A549 (cell line): ENCODE measurements at regions not wholly inside any gene's neighbourhood (a gene's known extent, or its start where the extent isn't known, plus 50 kb on each side); places are given as distances from the start of the nearest gene placed in this dataset.
A peak's percentile ranks its signal among the peaks of the same experiment; 100 is the strongest.

Source experiments
- ATAC-seq, 2 experiments: fragments of 200-7000 bp in 1 of 2; fragments of >200 bp in 1 of 2; cut with Nextera tagmentation in 1 of 2; cut with Tn5 transposase in 1 of 2; 3 replicates each; pipeline versions ENCODE4 v1.8.0 to v1.9.1; 2018 to 2020; ENCODE audit warnings: mild to moderate bottlenecking in 1 of 2, moderate library complexity in 1 of 2
- CTCF ChIA-PET: fragments of 300-600 bp; sonication (Branson Sonifier 250); formaldehyde crosslinking; extraction: SDS; loops from one replicate; lab custom pipeline; 2021; ENCODE audit warnings: antibody characterized with exemption, inconsistent platforms; lab: Yijun Ruan, JAX
- POLR2A ChIA-PET: fragments of 350-600 bp; formaldehyde crosslinking; extraction: SDS; loops from one replicate; lab custom pipeline; 2021; ENCODE audit warnings: antibody characterized with exemption, inconsistent platforms; lab: Yijun Ruan, JAX
- DNase-seq, 2 experiments: peaks; one replicate each; pipeline versions ENCODE4 v3.0.0 to v3.0.0-alpha.2; 2011 to 2016; ENCODE audit warnings: low read depth in 1 of 2, low spot score in 1 of 2
- FAIRE-seq: peaks from 2 replicates; lab custom pipeline; 2011; peaks lifted over from hg19 to GRCh38; lab: Jason Lieb, UNC
- H3K27ac ChIP-seq, 2 experiments: fragments of >200 bp; sonication (Bioruptor Twin); formaldehyde crosslinking; 3 replicates each; pipeline ENCODE4 v1.5.1; 2016 to 2017
- H3K4me1 ChIP-seq: fragments of >200 bp; sonication (Bioruptor Twin); formaldehyde crosslinking; 3 replicates; pipeline ENCODE4 v1.6.1; 2016
- H3K4me2 ChIP-seq: fragments of >200 bp; sonication (Bioruptor Twin); formaldehyde crosslinking; 3 replicates; pipeline ENCODE4 v1.6.1; 2016
- H3K4me3 ChIP-seq: fragments of >200 bp; sonication (Bioruptor Twin); formaldehyde crosslinking; 3 replicates; pipeline ENCODE4 v1.5.1; 2016
- H3K9me3 ChIP-seq: fragments of >200 bp; sonication (Bioruptor Twin); formaldehyde crosslinking; 3 replicates; pipeline ENCODE4 v1.6.1; 2016
- ATOH8 ChIP-seq: fragments of 250-450 bp; sonication (Bioruptor Pico); IDR thresholded peaks from 2 replicates; pipeline ENCODE4 v1.5.0; 2020; ENCODE audit warnings: low read depth, mild to moderate bottlenecking, moderate library complexity
- BCL3 ChIP-seq: fragments of >200 bp; sonication (Bioruptor Twin); formaldehyde crosslinking; IDR thresholded peaks from 3 replicates; pipeline ENCODE4 v1.6.1; 2016
- CHD4 ChIP-seq: fragments of 200-600 bp; sonication (generic); IDR thresholded peaks from 2 replicates; pipeline ENCODE4 v1.6.1; 2016; ENCODE audit warnings: antibody characterized with exemption, mild to moderate bottlenecking, borderline replicate concordance
- ELK1 ChIP-seq: fragments of 150-350 bp; IDR thresholded peaks from 2 replicates; pipeline ENCODE4 v1.6.1; 2014; ENCODE audit warnings: low read depth, mild to moderate bottlenecking, low read length
- ESRRA ChIP-seq: fragments of 150-350 bp; IDR thresholded peaks from 2 replicates; pipeline ENCODE4 v1.6.1; 2014; ENCODE audit warnings: mild to moderate bottlenecking, low read length, borderline replicate concordance
- FOXS1 ChIP-seq: fragments of 250-450 bp; sonication (Bioruptor Pico); IDR thresholded peaks from 2 replicates; pipeline ENCODE4 v1.5.0; 2020; ENCODE audit warnings: mild to moderate bottlenecking, moderate library complexity
- HES2 ChIP-seq: fragments of >200 bp; sonication (Bioruptor Twin); formaldehyde crosslinking; IDR thresholded peaks from 2 replicates; pipeline ENCODE4 v1.6.1; 2016
- HEYL ChIP-seq: fragments of 250-450 bp; sonication (Bioruptor Pico); IDR thresholded peaks from 2 replicates; pipeline ENCODE4 v1.8.0; 2021; ENCODE audit warnings: mild to moderate bottlenecking, moderate library complexity
- HMGXB4 ChIP-seq: fragments of 250-450 bp; sonication (Bioruptor Pico); IDR thresholded peaks from 2 replicates; pipeline ENCODE4 v1.5.0; 2021; ENCODE audit warnings: mild to moderate bottlenecking, moderate library complexity, borderline replicate concordance
- HOXB5 ChIP-seq: fragments of 250-450 bp; sonication (Bioruptor Pico); IDR thresholded peaks from 2 replicates; pipeline ENCODE4 v1.5.0; 2020; ENCODE audit warnings: mild to moderate bottlenecking, moderate library complexity
- JUN ChIP-seq, 2 experiments: fragments of >200 bp; sonication (Bioruptor Twin); formaldehyde crosslinking; IDR thresholded peaks; 2 replicates in 1 of 2; 3 replicates in 1 of 2; pipeline ENCODE4 v1.6.1; 2016 to 2017
- KDM1A ChIP-seq: fragments of 200-600 bp; sonication (generic); IDR thresholded peaks from 2 replicates; pipeline ENCODE4 v1.6.1; 2016; ENCODE audit warnings: low read depth, mild to moderate bottlenecking
- MAZ ChIP-seq: fragments of 150-350 bp; IDR thresholded peaks from 2 replicates; pipeline ENCODE4 v1.6.1; 2014; ENCODE audit warnings: antibody characterized with exemption, low read depth, low read length, borderline replicate concordance
- REST ChIP-seq: fragments of 200-600 bp; sonication (generic); IDR thresholded peaks from 2 replicates; pipeline ENCODE4 v1.6.1; 2016; ENCODE audit warnings: antibody characterized with exemption, mild to moderate bottlenecking, moderate library complexity
- USF2 ChIP-seq: fragments of 450-650 bp; IDR thresholded peaks from 2 replicates; pipeline ENCODE4 v1.6.1; 2014; ENCODE audit warnings: antibody characterized with exemption
- WGBS: methylation state at CpG from one replicate; pipeline ENCODE4 v1.1.6; 2017; ENCODE audit errors: missing lambda C conversion rate; 5-methylcytosine and 5-hydroxymethylcytosine counted together

GRCh38 chr1:63714482-63714760, 59.4 kb upstream of the ROR1 start:
- WGBS, result 25% methylated on average over 2 of the region's 2 CpGs
- H3K27ac ChIP-seq, result peak overlapping the region; percentile 75 to 89
- H3K4me1 ChIP-seq, result peaks cover 48% of the 10 kb centered on the region
- no peak for ATAC-seq
- no peak overlapping the region for H3K4me3 ChIP-seq
- H3K4me2 ChIP-seq, result peak overlapping the region; percentile 62
- POLR2A ChIA-PET, result no interaction called here
- CTCF ChIA-PET, result interaction anchor here (0.9 to 2.5 kb wide), 2 partner anchors 14 to 23 kb away, joined by 3 to 7 read pairs; no protein-coding TSS in a partner anchor
- no peak for FAIRE-seq
- no peaks in the 10 kb centered on the region for H3K9me3 ChIP-seq
- TF ChIP-seq FOXS1 (CRISPR knock-in tag) (no peak), USF2 (peak; percentile 36; the same call in 1 of the 2 replicates)
- no peak for DNase-seq

GRCh38 chr1:63717511-63718065, 56.2 kb upstream of the ROR1 start:
- ChIA-PET POLR2A (no interaction called here), CTCF (interaction anchor here (1.3 to 1.5 kb wide), 2 partner anchors 19 to 26 kb away, joined by 3 to 5 read pairs; no protein-coding TSS in a partner anchor)
- 81% methylated on average over 4 of the region's 4 CpGs for WGBS
- ATAC-seq, result no peak
- Histone ChIP-seq H3K4me3 (no peak overlapping the region), H3K4me2 (no peak overlapping the region), H3K9me3 (no peaks in the 10 kb centered on the region), H3K4me1 (peaks cover 48% of the 10 kb centered on the region), H3K27ac (peak overlapping the region; percentile 17 to 69; a peak in 5 of 6 replicates)
- DNase-seq, result no peak
- FAIRE-seq, result no peak
- no peak for TF ChIP-seq ATOH8 (CRISPR knock-in tag)
- TF ChIP-seq HEYL, result no peak
- TF ChIP-seq REST, result no peak
- TF ChIP-seq ELK1, result no peak
- no peak for TF ChIP-seq ESRRA
- TF ChIP-seq BCL3, result no peak
- TF ChIP-seq KDM1A, result no peak
- TF ChIP-seq HES2, result no peak
- TF ChIP-seq HOXB5 (CRISPR knock-in tag), result no peak
- TF ChIP-seq HMGXB4 (CRISPR knock-in tag), result no peak
- no peak for TF ChIP-seq JUN (IDR thresholded peaks at IDR 0.05)
- no peak for TF ChIP-seq CHD4
- TF ChIP-seq MAZ, result no peak
